ENCODE measurements at regions not wholly inside any gene's neighbourhood (a gene's known extent, or its start where the extent isn't known, plus 50 kb on each side); places are given as distances from the start of the nearest gene placed in this dataset.
"Not testable (repeated sequence)": the region's sequence is repeated elsewhere in the genome, so short reads cannot be mapped to it uniquely, and the experiment has no call there.

DNA sequence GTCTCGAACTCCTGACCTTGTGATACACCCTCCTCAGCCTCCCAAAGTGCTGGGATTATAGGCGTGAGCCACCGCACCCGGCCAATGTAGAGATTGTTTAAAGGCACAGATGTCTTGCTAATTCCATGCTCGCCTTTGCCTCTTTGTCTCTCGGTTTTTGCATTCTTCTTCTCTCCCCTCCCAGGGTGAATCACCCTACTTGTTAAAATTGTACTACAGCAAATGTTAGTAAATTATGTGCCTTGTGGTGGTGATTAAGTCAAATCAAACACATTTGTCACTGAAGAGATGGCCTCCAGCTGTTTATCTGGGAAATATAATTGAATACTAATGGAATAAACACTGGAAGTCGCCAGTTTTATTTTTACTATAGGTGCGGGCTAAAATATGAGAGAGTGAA is 384.4 kb upstream of the AUTS2 start:
- DNase-seq (ENCODE audit: low spot score): no peak

GRCh38 chr7:69215516-69215915 is 382.8 kb upstream of the AUTS2 start:
- DNase-seq (ENCODE audit: low spot score): not testable (repeated sequence)

DNA sequence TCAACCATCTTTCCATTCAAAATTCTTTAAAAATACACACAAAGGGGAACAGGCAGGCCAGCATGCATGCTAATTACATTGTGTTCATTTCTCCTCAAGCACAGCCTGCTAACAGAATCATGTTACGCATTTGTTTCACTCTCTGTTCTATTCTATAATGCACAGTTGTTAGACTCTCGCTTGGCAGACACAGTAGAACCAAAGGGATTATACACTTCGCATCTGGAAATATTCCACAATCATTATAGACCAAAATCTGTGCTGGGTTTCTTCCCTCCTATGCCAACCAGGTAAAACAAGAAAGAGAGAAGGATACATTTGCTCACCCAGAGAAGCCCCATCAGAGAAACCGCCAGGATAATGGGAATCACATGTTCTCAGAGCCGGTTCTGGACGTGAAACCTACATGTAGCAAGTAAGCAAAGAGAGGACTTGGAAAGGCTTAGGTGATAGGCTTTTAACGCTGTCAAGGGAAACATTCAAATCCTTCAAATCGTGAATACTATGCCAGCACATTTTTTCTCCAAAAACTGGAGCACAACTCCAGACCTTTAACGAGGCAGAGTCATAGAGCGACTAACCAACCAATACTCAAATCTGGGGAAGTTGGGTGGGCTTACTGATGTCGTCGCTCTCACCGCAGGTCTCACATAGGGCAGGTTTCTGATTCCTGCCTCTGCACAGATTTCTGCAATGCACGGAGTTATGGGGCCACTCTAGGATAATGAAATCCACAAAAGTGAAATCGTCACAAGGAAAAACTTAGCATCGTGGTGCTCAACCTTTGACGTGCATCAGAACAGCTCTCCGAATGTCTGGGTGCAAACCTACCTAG is 380.5 kb upstream of the AUTS2 start:
- DNase-seq (ENCODE audit: low spot score): no peak

- no peak for DNase-seq (ENCODE audit: low spot score)
These were observed 379.7 kb upstream of the AUTS2 start for GRCh38 chr7:69218576-69218975.

DNA sequence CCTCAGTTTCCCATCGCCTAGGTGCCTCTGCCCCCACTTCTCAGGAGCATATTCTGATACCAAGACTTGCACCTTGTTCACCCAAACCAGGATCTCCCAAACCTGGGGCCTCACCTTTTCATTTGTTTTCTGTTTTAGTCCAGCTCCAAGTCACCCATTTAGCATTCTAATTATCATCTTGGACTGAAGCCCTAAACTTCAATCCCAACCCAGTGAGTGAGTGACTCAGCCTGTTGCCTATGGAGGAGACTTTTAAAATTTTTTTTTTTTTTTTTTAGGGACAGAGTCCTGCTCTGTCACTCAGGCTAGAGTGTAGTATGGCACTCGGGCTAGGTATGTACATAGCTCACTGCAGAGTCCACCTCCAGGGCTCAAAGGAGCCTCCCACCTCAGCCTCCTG is 378.9 kb upstream of the AUTS2 start:
- DNase-seq (ENCODE audit: low spot score): no peak

- DNase-seq (ENCODE audit: low spot score): no peak
These were observed 372.9 kb upstream of the AUTS2 start for GRCh38 chr7:69225259-69225943.

DNA sequence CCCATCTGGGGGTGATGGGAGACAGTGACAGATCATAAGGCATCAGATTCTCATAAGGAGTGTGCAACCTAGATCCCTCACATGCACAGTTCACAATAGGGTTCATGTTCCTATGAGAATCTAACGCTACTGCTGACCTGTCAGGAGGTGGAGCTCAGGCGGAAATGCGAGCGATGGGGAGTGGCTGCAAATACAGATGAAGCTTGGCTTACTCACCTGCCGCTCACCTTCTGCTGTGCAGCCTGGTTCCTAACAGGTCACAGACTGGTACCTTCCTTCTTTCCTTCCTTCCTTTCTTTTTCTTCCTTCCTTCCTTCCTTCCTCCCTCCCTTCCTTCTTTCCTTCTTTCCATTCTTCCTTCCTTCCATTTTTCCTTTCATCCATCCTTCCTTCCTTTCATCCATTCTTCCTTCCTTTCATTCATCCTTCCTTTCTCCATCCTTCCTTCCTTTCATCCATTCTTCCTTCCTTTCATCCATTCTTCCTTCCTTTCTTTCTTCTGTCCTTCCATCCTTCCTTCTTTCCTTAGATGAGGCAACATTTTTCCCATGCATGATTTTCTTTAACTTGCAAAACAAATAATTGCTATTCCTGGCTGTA is 370.0 kb upstream of the AUTS2 start:
- DNase-seq (ENCODE audit: low spot score): no peak

GRCh38 chr7:69232445-69233376 is 365.6 kb upstream of the AUTS2 start:
- no peak for DNase-seq (ENCODE audit: low spot score)

DNA sequence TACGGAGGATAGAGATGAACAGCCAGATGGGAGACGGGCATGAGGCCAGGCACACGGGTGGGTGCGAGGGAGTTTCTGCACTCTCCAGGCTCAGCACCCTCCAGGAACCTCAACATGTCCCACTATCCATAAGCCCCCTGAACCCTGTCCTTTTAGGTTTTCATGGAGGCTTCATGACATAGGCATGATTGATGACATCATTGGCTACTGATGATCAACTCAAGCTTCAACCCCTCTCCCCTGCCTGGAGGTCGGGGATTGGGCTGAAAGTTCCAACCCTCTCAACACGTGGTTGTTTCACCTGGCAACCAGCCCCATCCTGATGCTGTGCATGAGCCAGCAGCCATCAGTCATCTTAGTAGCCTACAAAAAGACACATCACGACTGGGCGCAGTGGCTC is 360.7 kb upstream of the AUTS2 start:
- DNase-seq (ENCODE audit: low spot score): no peak

DNA sequence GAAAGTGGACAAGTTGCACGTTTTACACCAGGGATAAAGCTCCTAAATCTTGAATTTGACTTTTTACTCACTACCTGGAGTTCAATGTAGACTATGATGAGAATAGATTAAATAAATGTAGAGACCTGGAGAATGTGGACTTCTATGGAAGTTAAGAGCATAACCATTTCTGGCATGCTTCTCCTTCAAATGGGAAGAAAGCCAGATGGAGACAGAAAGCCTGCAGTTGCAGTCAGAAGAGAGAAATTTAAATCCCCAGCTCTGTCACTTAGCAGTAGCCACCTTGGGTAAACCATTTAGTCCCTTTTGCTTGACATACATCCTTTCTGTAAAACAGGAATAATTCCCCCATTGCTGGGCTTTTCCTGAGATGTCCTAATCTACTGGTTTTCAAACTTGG is 355.3 kb upstream of the AUTS2 start:
- no peak for DNase-seq (ENCODE audit: low spot score)

- no peak for DNase-seq (ENCODE audit: low spot score)
These were observed 353.6 kb upstream of the AUTS2 start for GRCh38 chr7:69244701-69245100.

DNA sequence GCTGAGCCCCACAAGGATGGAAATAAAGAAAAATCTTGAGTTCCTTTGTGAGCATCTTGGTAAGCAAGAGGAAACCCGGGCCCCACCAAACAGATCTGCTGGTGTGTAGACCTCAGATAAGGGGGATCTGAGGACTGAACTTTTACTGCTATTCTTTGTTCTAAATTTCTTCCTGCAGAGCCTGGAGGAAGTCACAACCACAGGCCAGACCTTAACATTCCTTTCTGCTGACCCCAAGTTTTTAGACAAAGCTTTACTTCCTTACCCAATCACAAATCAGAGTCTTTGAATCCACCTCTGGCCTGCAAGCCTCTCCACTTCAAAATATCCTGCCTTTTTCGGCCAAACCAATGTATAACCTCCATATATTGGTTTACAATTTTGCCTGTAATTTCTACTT is 352.6 kb upstream of the AUTS2 start:
- no peak for DNase-seq (ENCODE audit: low spot score)

DNA sequence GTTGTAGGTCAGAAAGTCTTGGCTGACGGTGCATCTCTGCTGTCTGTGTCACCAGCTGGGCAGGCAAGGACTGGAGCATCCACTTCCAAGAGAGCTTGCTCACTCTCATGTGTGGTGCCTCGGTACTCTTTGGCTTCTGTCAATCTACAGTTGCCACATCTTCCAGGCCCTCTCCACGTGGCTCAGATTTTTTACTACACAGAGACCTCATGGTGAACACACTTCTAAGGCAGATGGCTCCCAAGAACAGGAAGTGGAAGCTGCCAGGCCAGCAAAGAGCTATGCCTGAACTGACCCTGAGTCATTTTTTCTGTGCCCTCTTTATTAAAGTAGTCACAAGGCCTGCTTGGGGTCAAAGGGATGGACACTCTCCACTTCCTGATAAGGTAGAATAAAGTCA is 351.5 kb upstream of the AUTS2 start:
- DNase-seq (ENCODE audit: low spot score): no peak

- not testable (repeated sequence) for DNase-seq (ENCODE audit: low spot score)
These were observed 349.9 kb upstream of the AUTS2 start for GRCh38 chr7:69248382-69248828.

DNA sequence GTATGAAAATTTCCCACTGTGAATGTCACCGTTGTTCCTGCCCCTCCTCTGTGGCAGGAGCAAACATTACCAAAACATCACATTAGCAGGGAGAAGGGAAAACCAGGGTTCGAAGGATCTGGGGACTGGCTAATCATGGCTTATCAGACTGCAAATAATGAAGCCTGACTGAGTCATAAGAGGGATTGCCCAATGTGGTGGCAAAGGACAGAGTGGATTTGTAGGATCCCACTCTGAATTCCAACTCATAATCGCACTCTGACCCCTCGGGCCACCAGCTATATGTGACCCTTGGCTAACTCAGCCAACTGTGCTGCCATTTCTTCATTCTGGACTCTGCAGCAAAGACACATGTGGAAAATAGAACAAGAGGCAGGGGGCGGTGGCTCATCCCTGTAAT is 347.3 kb upstream of the AUTS2 start:
- DNase-seq (ENCODE audit: low spot score): no peak

- no peak for DNase-seq (ENCODE audit: low spot score)
These were observed 343.6 kb upstream of the AUTS2 start for GRCh38 chr7:69254643-69255042.

DNA sequence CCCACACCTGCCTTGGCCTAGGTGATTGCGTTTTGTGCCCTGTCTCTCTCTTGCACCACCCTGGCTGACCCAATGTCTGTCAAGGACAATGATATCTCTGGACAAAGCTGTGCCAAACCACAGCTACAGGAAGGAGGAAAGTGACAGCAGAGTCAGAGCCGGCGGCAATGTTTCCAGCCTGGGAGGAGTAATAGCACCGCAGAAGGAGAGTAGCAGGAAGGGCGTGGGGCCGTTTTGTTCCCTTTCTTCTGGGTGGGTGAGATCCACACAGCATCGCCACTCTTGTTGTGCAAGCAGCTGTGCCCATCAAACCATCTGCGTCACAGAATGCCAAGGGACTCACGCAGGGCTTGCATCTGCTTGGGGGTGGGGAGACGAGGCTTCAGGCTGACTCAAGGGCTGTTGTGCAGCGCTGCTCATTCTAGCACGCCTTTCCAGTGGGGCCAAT is 341.6 kb upstream of the AUTS2 start:
- DNase-seq (ENCODE audit: low spot score): no peak

GRCh38 chr7:69257592-69257991 is 340.7 kb upstream of the AUTS2 start:
- no peak for DNase-seq (ENCODE audit: low spot score)

- DNase-seq (ENCODE audit: low spot score): no peak
These were observed 338.8 kb upstream of the AUTS2 start for GRCh38 chr7:69259445-69259844.

DNA sequence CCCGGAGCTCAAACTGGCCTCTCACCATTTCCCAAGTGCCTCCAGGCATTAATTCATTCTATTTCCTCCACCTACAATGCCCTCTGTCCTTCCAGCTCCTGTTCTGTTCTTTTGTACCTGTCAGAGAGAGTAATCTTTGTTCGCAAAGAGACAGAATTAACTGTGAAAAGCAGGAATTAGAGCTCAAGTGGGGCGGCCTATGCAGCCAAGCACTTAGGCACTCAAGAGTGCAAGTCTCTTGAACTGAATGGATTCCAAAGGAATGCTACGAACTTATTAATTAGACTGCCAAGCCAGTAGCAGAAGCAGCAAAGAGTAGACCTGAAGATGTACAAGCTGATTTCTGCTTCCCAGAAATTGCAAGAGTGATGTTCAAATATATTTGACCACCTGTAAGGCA is 338.3 kb upstream of the AUTS2 start:
- no peak for DNase-seq (ENCODE audit: low spot score)

DNA sequence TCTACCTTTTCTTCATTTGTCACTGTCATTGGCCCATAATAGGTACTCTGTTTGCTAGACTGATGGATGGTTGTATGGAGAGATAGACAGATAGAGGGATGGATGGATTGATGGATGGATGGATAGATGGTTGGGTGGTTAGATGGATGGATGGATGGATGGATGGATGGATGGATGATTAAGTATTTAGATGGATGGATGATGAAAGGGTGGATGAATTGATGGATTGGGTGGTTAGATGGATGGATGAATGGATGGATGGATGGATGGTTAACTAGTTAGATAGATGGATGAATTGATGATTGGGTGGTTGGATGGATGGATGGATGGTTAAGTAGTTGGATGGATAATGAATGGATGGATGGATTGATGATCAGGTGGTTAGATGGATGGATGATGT is 334.7 kb upstream of the AUTS2 start:
- no peak for DNase-seq (ENCODE audit: low spot score)

DNA sequence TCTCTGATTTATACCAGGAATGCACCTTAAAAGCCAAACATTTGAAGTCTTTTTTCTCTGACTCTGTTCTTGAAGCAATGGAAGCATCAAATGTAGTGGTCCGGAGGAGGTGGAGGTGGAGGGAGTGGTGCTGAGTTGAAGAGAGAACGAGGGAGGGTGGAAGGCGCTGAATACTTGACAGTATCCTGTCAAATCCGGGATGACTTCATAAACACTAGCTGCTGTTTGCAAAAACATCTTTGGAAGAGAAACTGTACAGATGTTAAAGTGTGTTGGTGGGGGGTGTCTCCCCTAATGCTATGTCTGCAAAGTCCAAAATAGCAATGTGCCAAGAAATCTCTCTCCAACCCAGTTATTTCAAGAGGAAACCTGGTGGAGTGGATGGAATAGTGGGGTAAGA is 328.5 kb upstream of the AUTS2 start:
- no peak for DNase-seq (ENCODE audit: low spot score)
